Stimulated activated CD4-positive, alpha-beta T cell treated with anti-CD3 and anti-CD28 coated beads, Interleukin-15, amount 100 ng/mL, for 24 hours (primary cell): ENCODE measurements at regions not wholly inside any gene's neighbourhood (a gene's known extent, or its start where the extent isn't known, plus 50 kb on each side); places are given as distances from the start of the nearest gene placed in this dataset.

ENCODE experiments used
- DNase-seq: peaks from one replicate; pipeline ENCODE4 v3.0.0-alpha.2; 2020

DNA sequence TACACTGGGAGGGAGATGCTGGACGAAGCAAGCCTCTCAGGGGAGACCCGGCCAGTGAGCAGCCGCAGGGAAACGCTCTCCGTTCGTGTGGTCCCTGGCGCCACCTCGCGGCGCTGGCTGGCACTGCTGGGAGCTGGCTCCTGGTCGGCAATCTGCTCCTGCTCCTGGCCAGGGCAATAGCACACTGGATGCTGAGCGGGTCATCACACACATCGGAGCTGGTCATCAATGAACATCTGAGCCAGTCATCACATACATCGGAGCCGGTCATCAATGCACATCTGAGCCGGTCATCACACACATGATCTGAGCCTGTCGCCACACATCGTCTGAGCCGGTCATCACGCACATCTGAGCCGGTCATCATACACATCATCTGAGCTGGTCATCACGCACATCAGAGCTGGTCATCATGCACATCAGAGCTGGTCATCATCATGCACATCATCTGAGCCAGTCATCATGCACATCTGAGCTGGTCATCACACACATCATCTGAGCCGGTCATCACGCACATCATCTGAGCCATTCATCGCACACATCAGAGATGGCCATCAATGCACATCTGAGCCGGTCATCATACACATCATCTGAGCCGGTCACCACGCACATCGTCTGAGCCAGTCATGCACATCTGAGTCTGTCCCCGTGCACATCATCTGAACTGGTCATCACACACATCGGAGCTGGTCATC is 217.3 kb downstream of the RBFOX3 start:
- peak; percentile 82 for DNase-seq

DNA sequence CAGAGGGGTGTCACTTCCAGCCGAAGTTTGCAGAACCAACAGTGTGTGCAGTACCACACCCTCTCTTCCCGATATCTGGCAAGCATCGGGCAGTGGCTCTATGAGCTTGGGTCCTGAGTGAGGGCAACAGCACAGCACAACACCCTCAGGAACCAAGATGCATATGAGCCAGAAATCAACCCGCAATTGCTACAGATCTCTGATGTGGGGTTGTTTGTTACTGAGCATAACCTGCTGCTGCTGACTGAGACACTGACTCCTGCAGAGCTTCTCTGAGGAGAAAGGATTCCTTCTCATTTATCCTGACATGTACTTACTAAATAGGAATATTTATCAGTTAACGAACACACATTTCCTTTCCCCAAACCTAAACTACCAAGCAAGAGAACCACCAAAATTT is 218.3 kb downstream of the RBFOX3 start:
- DNase-seq, result no peak

DNA sequence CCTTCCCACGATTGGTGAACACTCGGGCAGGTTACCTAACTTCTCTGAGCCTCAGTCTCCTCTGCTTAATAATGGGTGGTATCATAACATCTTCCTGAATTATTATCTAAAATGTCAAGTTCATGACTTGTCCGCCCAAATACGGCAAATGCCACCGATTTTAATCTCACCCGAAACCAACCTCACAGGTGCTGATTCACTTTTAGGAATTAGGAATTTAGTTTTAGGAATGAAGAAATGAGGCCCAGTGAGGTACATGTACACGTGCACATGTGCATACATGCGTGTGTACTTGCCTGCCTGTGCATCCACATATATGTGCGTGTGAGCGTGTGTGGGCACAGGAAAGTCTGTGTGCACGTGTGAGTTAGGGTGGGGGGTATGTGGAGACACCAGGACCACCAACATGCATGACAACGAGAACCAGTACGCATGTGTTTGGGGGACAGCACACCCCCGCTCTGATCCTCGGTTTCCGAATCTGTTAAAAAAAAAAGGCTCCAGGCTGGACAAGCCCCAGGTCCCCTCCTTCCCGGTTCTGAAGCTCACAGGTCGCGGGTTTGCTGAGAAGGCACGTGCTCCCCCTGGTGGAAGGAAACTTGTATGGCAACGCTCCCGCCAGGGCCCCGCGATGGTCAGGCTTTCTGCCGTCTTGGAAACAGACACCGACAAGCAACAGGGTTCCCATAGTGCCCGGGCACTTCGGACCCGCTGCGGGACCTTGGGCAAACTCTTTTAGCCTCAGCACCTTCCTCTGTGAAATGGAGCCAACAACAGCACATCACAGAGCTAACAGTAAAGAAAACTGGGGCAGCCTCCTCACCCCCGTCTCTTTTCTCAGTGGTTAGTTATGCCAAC is 219.2 kb downstream of the RBFOX3 start:
- peak; percentile 74 for DNase-seq

DNA sequence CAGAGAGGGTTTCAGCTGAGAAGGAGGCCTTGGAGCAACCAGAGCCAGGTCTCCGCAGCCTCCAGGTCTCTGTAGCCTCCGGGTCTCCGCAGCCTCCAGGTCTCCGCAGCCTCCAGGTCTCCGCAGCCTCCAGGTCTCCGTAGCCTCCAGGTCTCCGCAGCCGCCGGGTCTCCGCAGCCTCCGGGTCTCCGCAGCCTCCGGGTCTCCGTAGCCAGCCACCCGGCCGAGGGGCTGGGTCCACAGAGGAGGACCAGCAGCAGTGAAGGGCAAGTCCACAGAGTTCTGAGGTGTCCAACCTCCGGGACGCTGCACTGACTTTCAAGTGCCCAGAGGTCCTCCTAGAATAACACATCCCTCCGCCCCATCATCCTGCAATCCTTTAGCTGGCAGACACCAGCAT is 221.0 kb downstream of the RBFOX3 start:
- no peak for DNase-seq

DNA sequence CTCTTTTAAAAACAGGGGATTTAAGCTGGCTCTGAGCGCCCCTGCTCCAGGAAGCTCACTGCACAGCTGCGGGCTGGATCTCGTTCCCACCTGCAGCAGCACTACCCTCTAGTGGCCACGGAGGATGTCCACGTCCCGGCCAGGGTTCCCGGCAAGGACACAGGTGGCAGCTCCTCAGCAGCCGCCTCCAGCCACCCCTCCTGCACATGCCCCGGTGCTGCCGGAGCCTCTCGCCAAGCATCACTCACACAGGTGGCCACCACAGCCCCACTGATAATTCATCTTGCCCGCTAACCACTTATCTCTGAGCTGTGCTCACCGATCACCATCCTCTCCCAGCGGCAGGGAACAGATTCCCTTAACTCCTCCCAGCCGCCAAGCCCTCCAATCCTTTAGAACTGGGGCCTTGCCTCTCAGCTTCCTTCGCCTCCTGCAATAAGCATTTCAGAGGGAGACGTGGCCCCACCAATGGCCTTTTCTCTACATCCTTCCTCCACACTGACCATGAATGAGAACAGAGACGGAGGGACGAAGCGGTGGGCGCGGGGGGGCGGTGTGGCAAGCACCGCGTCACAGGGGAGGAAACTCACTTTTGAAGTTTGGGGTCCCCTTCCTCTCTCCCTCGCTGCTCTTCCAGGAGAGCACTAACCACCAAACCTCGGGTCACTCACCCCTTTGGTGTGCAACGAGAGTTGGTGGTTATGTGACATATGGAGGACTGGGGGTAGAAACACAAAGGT is 222.1 kb downstream of the RBFOX3 start:
- peak; percentile 39 for DNase-seq

DNA sequence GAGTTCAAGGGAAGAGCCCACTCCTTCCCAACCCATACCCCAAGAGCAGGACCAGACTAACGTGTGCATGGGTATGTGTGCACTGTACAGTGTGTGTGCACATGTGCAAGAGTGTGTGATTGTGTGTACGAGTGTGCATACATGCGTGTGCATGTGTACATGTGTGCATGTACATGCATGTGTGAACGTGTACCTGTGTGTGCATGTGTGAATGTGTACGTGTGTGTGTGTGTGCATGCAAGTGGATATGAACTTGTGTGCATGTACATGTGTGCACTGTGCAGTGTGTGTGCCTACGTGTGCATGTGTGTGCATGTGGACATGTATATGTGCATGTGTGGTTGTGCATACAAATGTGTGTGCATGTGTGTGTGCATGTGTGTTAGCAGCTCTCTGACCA is 223.1 kb downstream of the RBFOX3 start:
- DNase-seq, result no peak

DNA sequence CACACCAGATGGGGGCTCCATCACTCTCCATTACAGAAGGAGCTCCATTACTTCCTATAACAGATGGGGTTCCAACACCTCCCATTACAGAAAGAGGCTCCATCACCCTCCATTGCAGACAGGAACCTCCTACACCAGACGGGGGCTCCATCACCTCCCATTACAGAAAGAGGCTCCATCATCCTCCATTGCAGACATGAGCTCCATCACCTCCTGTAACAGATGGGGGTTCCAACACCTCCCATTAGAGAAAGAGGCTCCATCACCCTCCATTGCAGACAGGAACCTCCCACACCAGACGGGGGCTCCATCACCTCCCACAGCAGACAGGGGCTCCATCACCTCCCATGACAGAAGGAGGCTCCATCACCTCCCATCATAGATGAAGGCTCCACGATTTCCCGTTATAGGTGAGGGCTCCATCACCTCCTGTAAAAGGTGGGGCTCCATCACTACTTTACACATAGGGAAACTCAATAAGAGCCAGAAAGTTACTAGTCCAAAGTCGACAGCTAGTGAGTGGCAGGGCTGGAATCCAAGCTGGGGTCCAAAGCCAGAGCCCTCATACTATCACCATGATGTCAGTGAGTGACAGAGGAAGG is 224.8 kb downstream of the RBFOX3 start:
- no peak for DNase-seq

DNA sequence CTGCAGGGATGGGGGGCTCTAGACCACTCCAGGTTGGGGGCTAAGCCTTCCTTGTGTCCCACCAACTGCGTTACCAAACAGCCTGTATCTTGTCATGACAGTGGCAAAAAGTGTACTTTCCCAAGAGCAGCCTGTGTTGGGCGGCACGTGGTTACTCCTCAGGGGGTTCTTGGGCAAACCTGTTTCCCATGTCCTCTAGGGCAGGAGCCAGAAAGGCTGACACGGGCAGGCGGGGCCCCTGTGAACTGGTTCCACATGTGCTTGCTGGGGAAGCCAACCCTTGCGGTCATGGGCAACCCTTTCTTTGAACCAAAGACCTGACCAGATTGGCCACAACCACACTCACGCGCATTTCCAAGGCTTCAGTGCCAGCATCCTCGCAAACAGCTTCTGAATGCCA is 228.5 kb downstream of the RBFOX3 start:
- DNase-seq, result no peak

DNA sequence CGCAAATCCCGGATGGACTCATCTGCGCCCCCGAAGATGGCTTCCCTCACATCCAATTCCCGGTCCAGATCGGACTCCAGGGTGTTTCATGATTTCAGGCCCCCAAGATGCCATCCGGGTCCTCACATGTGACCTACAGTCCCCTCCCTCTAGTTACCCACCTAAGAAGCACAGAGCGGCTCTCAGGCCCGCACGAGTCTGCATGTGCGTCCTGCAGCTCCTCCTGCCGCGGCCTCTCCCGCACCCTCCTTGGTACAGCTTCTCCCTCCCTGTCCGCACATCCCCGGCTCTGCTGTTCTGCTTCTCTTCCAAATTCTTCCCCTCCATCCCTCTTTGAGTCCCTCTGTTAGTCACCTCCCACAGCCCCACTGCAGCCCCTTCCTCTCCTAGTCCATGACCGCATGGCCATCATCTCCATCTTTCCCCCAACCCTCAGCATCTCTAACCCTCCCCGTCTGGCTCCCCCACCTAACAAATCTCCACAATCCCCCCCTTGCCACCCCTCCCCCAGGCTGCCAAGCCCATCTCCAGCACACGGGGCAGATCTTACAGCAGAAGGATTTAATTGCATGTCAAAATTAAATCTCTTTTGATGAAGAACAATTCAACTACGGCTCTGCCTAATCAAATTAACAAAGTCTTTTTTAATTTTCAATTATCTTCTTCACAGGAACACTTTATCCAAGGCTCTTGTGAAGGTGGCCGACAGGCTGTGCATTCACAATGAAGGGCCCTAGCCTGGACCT is 231.0 kb downstream of the RBFOX3 start:
- no peak for DNase-seq

DNA sequence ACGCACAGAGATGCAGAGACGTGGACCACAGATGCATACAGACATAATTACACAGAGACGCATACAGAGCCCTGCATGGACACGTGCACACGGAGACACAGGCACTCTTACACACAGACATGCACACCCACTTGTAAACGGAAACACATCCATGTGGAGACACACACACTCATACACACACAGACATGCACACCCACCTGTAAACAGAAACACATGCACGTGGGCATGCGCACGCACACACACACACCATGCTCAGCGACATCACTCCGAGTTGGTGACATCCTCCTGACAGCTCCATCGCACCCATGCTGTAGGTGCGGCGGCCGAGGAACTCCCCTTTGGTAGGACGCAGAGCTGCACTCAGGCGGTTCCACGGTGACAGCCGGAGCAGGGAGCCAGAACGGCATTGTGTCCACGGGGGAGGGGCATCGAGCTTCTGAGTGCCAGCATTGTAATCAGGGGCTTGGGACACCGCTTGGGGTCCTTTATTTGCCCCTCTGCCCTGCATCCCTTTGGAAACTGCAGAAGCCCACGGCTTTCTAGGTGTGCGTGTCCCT is 233.5 kb downstream of the RBFOX3 start:
- DNase-seq, result no peak

DNA sequence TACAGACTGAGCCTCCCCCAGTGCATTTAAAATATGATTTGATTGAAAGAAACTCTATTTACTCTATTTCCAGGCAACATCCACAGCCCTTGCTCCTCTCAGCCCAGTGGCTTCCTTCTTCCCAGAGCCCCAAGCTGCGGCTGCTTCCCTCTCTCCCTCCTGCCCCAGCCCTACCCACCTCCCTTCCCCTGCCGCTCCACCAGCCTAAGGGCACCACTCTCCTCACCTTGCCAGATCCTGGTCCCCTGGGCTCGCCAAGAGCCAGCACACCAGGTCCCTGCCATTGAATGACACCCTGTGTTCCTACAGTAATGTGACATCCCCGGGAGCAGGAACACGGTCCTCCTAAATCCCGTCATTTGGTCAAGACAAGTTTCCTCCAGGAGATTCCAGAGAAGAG is 236.0 kb downstream of the RBFOX3 start:
- DNase-seq, result no peak

DNA sequence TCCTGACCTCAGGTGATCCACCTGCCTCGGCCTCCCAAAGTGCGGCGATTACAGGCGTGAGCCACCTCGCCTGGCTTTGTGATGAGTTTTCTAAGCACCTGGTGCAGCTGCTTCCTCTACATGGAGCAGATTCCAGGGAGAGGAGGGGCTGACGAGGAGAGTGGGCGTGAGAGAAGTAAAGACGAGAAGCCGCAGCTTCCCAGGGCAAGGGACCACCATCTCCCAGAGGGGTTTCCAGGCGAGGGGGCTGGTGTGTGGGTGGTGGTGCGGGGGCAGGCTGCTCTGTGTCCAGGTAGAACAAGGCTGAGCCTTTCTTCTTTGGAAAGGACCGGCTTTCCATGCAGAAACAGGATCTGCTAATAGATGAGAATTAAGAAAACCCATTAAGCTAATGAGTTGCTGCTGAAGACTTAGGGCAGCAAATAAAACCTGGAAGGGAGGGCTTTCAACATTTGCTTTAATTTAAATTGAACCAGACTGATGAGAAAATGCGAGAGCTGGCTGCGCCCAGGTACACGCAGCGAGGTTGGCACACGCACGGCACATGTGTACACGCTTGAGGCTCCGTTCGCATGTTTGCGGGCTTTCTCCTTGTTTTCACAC is 236.7 kb downstream of the RBFOX3 start:
- no peak for DNase-seq

DNA sequence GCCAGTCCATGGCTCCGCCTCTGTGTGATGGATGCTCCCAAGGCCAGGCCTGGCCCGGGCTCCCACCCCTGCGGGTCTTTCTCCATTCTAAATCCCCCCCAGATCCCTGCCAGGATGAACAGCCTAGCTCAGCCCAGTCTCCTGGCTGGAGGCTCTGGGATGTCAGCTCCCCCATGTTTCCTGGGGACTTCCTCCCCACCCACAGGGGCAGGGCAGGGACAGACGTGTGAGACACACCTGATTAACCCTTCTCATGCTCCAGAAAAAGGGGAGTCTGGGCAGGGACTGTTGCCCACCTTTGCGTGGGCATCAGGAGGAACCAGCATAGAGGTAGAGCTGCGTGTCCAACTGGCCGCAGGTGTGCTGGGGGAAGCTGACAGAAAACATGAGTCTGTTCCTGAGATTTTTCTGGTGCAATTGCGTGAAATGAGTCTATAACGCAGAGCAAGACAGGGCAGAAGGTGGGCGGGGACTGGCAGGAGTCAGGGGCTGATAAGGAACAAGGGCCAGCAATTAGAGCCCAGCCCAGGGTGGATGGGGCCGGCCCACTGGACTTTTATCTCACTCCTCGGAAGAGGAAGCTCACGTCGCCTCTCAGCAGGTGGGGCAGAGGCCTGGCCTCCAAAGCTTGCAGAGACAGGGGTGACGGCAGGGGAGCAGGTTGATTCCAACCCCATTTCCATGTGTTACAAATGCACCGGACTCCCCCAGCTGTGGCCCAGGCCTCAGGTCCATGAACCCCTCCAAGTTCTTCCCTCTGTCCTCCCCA is 238.2 kb downstream of the RBFOX3 start:
- no peak for DNase-seq

DNA sequence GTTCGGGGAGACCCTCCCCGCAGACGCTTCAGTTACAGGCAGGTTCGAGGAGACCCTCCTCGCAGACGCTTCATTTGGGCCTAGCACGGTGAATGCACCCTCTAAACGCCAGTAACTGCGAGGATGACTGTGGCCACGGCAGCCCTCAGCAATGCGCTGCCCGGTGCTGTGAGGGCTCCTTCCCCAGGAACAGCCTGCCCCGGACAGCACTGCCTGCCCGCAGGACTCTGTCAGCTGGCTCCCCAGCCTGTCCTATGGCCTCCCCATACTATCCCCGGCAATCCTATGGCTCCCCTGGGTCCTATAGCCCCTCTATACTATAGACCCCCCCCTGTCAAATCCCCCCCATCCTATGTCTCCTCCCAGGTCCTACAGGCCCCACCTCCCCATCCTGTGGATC is 238.9 kb downstream of the RBFOX3 start:
- DNase-seq, result no peak

DNA sequence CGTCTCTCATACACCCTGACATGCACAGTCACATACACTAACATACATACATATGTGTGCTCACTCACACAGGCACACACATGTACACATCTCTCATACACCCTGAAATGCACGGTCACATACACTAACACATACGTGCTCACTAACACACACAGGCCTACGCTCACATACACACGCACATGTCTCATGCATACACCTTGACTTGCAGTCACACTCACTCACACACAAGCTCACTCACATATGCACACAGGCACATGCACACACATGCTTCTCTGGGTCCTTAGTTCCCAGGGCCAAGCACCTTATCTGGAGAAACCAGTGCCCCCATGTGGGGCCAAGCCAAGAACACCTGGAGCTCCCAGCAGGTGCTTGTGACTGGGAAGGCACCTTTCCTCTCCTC is 240.3 kb downstream of the RBFOX3 start:
- no peak for DNase-seq

DNA sequence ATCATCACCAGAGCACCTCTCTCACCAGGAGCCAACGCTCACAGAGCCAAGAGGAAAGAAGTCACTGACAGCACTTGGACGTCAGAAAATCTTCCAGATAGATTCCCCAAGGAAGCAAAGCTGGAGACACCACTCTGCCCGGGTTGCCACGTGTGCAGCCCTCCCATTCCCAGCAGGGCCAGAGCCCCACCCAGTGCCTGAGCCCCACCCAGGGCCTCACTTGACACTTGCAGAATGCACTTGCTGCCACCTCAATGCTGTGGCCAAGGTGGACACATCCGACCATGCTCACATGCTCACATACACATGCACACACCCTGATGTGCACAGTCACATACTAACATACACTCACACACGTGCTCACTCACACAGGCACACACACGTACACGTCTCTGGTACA is 240.7 kb downstream of the RBFOX3 start:
- no peak for DNase-seq

DNA sequence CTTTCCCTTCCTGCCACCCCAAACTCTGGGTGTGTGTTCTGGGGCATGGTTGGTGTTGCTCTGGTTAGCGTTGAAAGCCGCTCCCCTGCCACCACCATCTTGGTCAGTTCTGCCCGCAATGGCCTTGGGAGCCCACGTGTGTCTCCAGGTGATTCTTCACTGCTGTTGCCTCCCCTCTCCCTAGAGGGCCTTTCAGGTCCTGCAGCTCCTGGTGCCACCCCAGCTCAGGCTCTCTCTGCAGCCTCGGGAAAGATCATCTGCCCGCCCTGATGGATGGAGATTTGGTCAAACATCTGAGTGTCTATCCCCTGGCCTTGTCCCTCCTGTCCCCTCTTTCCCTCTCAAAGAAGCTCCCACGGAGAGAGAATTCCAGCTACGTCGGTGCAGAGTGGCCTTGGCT is 241.3 kb downstream of the RBFOX3 start:
- no peak for DNase-seq

DNA sequence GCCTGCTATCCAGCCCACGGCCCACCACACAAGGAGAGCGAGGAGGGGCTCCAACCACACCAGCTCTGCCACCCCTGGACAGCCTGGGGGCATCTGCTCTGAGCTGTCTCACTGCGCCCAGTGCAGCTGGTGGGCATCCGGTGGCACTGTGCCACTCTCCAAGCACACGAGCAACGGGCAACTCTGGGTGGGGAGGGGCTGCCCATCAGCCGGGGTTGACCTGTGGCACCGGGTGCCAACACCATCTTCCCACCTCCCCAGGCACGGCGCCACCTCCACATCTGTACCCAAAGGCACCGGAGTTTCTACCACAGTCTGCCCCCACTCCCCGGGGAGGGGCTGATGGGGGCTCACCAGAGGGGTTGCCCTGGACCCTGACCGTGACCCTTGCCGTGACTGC is 241.8 kb downstream of the RBFOX3 start:
- no peak for DNase-seq

DNA sequence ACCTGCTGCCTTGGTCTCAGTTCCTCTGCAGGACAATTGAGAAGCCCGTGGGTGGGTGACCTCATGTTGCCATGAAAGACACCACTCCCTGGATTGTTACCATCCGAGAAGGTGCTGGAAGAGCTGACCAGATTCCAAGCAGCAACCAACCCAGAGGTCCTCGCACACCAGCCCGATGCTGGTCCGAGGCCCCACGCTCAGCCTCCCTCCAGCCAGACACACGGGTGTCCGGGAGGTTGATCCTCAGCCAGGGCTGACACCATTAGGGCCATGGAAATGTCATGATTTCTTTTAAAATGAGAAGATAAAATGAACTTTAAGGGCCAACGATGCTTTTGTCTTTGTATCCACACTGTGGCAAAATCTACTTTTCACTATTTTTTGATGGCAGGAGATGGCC is 242.3 kb downstream of the RBFOX3 start:
- no peak for DNase-seq

DNA sequence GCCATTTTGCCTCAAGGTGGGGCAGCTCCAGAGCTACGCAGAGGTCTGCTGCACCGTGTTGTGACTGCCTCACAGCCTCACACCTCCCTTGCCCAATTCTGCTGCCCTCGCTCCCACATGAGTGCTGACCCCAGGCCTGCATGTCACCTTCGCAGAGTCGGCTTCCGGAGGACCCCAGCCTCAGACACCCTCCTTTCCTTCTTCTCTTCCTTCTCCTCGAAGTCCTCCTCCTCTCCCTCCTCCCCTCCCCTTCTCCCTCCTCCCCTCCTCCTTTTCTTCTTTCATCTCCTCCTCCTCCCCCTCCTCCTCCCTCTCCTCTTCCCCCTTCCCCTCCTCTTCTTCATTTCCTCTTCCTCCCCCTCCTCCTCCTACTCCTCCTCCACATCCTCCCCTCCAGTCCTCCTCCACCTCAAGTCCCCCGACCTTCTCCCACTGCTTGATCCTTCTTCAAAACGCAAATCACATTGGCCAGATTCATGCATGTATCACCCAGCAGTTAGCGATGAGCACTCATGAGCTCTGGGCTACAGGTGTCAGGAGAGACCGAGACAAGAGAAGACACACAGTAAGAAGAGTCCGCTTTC is 243.8 kb downstream of the RBFOX3 start:
- DNase-seq, result no peak
